ENCODE measurements at regions not wholly inside any gene's neighbourhood (a gene's known extent, or its start where the extent isn't known, plus 50 kb on each side); places are given as distances from the start of the nearest gene placed in this dataset.

DNA sequence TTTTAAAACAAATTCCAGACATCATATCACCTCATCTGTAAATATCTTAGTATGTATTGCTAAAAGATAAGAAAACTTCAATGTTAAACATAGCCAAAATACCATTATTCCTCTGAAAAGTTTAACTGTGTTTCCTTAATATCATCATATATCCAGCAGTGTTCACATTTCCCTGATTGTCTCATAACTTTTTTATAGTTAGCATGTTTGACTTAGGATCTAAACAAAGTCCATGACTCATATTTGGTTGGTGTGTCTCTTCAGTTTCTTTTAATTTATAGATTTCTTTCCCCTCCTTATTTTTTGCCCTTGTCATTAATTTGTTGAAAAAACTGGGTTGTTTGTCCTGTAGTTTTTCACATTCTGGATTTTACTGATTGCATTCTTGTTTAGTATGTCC, 163.0 kb downstream of the RPS12 start:
- TF ChIP-seq CTCF (IDR thresholded peaks at IDR 0.05; ENCODE audit: low read length) (no peak), EZH2phosphoT487 (IDR thresholded peaks at IDR 0.05; ENCODE audit: low read length) (no peak), EZH2 (optimal IDR thresholded peaks at IDR 0.05; ENCODE audit: low read depth, low read length) (no peak)
